ENCODE measurements at regions not wholly inside any gene's neighbourhood (a gene's known extent, or its start where the extent isn't known, plus 50 kb on each side); places are given as distances from the start of the nearest gene placed in this dataset.

- H3K9ac ChIP-seq (ENCODE audit: low read length) = no peak overlapping the region
- no peak for DNase-seq
- no peaks in the 10 kb centered on the region for H3K79me2 ChIP-seq (ENCODE audit: control insufficient read depth, insufficient read depth, low read length)
- no peaks in the 10 kb centered on the region for H3K27me3 ChIP-seq (replicated peaks in 1 of 4; ENCODE audit: control extremely low read depth in 1 of 4, control insufficient read depth in 3 of 4, insufficient read depth in 4 of 4, low read length in 3 of 4)
- no peak for TF ChIP-seq EZH2 (IDR thresholded peaks at IDR 0.05; ENCODE audit: borderline replicate concordance, insufficient read depth, low read depth, low read length, poor library complexity, severe bottlenecking)
- TF ChIP-seq CTCF (IDR thresholded peaks at IDR 0.05) = no peak
- peaks cover 0 to 7% (median 0%) of the 10 kb centered on the region in 3 donors for H3K9me3 ChIP-seq (ENCODE audit: control extremely low read depth in 1 of 3, control insufficient read depth in 2 of 3, insufficient read depth in 1 of 3, low read length in 2 of 3)
- Mint-ChIP-seq H3K4me1 (no peaks in the 10 kb centered on the region), H3K4me3 (no peak overlapping the region), H3K9me3 (ENCODE audit: insufficient read depth) (no peaks in the 10 kb centered on the region), H3K27ac (no peak overlapping the region), H3K27me3 (no peaks in the 10 kb centered on the region)
- WGBS (ENCODE audit: insufficient coverage) = 69% methylated on average over 4 of the region's 5 CpGs
- H3K4me2 ChIP-seq (replicated peaks; ENCODE audit: low read depth, low read length, poor library complexity, severe bottlenecking) = no peak overlapping the region
- H4K20me1 ChIP-seq (ENCODE audit: control insufficient read depth, insufficient read depth, low read length, poor library complexity, severe bottlenecking) = no peaks in the 10 kb centered on the region
- H3K27ac ChIP-seq (ENCODE audit: low read length in 2 of 2) = no peak overlapping the region
- no peak for ATAC-seq (ENCODE audit: low read depth)
- H3K36me3 ChIP-seq (replicated peaks in 1 of 2; ENCODE audit: control extremely low read depth in 1 of 2, control insufficient read depth in 1 of 2, extremely low read depth in 1 of 2, insufficient read depth in 2 of 2, low read length in 1 of 2) = no peaks in the 10 kb centered on the region
- H3K4me1 ChIP-seq (ENCODE audit: control insufficient read depth in 2 of 2, insufficient read depth in 2 of 2, low read length in 2 of 2) = no peaks in the 10 kb centered on the region
- H2AFZ ChIP-seq (ENCODE audit: insufficient read depth, low read depth, low read length, poor library complexity, severe bottlenecking) = no peak overlapping the region
- ChIA-PET POLR2A (no interaction called here), CTCF (no interaction called here)
- no peak overlapping the region for H3K4me3 ChIP-seq (ENCODE audit: control extremely low read depth in 1 of 5, extremely low read depth in 1 of 5, insufficient read depth in 1 of 5, low read depth in 2 of 5, low read length in 4 of 5)
- intact Hi-C loops (cut with micrococcal nuclease) = no loop called here
Measured at GRCh38 chr2:16391986-16392385, 273.6 kb downstream of the CYRIA start.

GRCh38 chr2:16390561-16390960 lies 275.1 kb downstream of the CYRIA start:
- ATAC-seq (ENCODE audit: low read depth) (no peak), DNase-seq (no peak)
- POLR2A ChIA-PET = no interaction called here
- Histone ChIP-seq H3K9ac (ENCODE audit: low read length) (no peak overlapping the region), H4K20me1 (ENCODE audit: control insufficient read depth, insufficient read depth, low read length, poor library complexity, severe bottlenecking) (no peaks in the 10 kb centered on the region), H2AFZ (ENCODE audit: insufficient read depth, low read depth, low read length, poor library complexity, severe bottlenecking) (no peak overlapping the region), H3K4me3 (ENCODE audit: control extremely low read depth in 1 of 5, extremely low read depth in 1 of 5, insufficient read depth in 1 of 5, low read depth in 2 of 5, low read length in 4 of 5) (no peak overlapping the region), H3K4me2 (replicated peaks; ENCODE audit: low read depth, low read length, poor library complexity, severe bottlenecking) (no peak overlapping the region), H3K79me2 (ENCODE audit: control insufficient read depth, insufficient read depth, low read length) (no peaks in the 10 kb centered on the region), H3K9me3 (ENCODE audit: control extremely low read depth in 1 of 3, control insufficient read depth in 2 of 3, insufficient read depth in 1 of 3, low read length in 2 of 3) (peaks cover 0 to 11% (median 0%) of the 10 kb centered on the region in 3 donors), H3K4me1 (ENCODE audit: control insufficient read depth in 2 of 2, insufficient read depth in 2 of 2, low read length in 2 of 2) (no peaks in the 10 kb centered on the region), H3K36me3 (replicated peaks in 1 of 2; ENCODE audit: control extremely low read depth in 1 of 2, control insufficient read depth in 1 of 2, extremely low read depth in 1 of 2, insufficient read depth in 2 of 2, low read length in 1 of 2) (no peaks in the 10 kb centered on the region), H3K27me3 (replicated peaks in 1 of 4; ENCODE audit: control extremely low read depth in 1 of 4, control insufficient read depth in 3 of 4, insufficient read depth in 4 of 4, low read length in 3 of 4) (no peaks in the 10 kb centered on the region), H3K27ac (ENCODE audit: low read length in 2 of 2) (no peak overlapping the region)
- Mint-ChIP-seq H3K27ac (no peak overlapping the region), H3K9me3 (ENCODE audit: insufficient read depth) (no peaks in the 10 kb centered on the region), H3K4me1 (no peaks in the 10 kb centered on the region), H3K27me3 (no peaks in the 10 kb centered on the region), H3K4me3 (no peak overlapping the region)
- no peak for TF ChIP-seq CTCF (IDR thresholded peaks at IDR 0.05)
- TF ChIP-seq EZH2 (IDR thresholded peaks at IDR 0.05; ENCODE audit: borderline replicate concordance, insufficient read depth, low read depth, low read length, poor library complexity, severe bottlenecking) = no peak
- WGBS (ENCODE audit: insufficient coverage) = 78% methylated on average over 6 of the region's 6 CpGs
- CTCF ChIA-PET = no interaction called here
- intact Hi-C loops (cut with micrococcal nuclease) = no loop called here

Data from B cell (primary cell).